H1 (cell line): ENCODE measurements at regions not wholly inside any gene's neighbourhood (a gene's known extent, or its start where the extent isn't known, plus 50 kb on each side); places are given as distances from the start of the nearest gene placed in this dataset.
A peak's percentile ranks its signal among the peaks of the same experiment; 100 is the strongest.

Source experiments
- CTCF ChIA-PET: fragments of 300-600 bp; sonication (Branson Sonifier 250); formaldehyde crosslinking; loops from one replicate; lab custom pipeline; 2021; ENCODE audit not compliant: partially characterized antibody; lab: Charles Lee
- POLR2A ChIA-PET: fragments of 300-600 bp; sonication (Branson Sonifier 250); formaldehyde crosslinking; loops from one replicate; lab custom pipeline; 2021; ENCODE audit warnings: inconsistent platforms; ENCODE audit not compliant: partially characterized antibody; lab: Charles Lee
- DNase-seq, 2 experiments: peaks; one replicate each; pipeline versions ENCODE4 v3.0.0 to v3.0.0-alpha.2; 2010 to 2022; ENCODE audit warnings: low spot score in 2 of 2, low read depth in 1 of 2, mixed read lengths in 1 of 2
- FAIRE-seq: peaks from 2 replicates; lab custom pipeline; 2011; peaks lifted over from hg19 to GRCh38; lab: Jason Lieb, UNC
- H2AFZ ChIP-seq: 2 replicates; pipeline ENCODE4 v1.8.1; 2012; ENCODE audit warnings: low read length, inconsistent platforms
- H2AK5ac ChIP-seq: 2 replicates; pipeline ENCODE4 v1.6.1; 2013; ENCODE audit warnings: low read depth, low read length
- H2BK120ac ChIP-seq: replicated peaks from 2 replicates; pipeline ENCODE3; 2013; ENCODE audit warnings: low read depth, low read length, inconsistent platforms
- H2BK12ac ChIP-seq: 2 replicates; pipeline ENCODE4 v1.6.1; 2013; ENCODE audit warnings: low read depth, low read length
- H2BK15ac ChIP-seq: 2 replicates; pipeline ENCODE4 v1.6.1; 2013; ENCODE audit warnings: low read length
- H2BK20ac ChIP-seq: 2 replicates; pipeline ENCODE4 v1.6.1; 2013; ENCODE audit warnings: low read length
- H2BK5ac ChIP-seq: 2 replicates; pipeline ENCODE4 v1.6.1; 2013; ENCODE audit warnings: low read depth, low read length
- H3K14ac ChIP-seq: 2 replicates; pipeline ENCODE4 v1.6.1; 2013; ENCODE audit warnings: inconsistent platforms; ENCODE audit not compliant: insufficient read length
- H3K18ac ChIP-seq: 2 replicates; pipeline ENCODE4 v1.6.1; 2013; ENCODE audit warnings: low read length; ENCODE audit errors: extremely low read depth
- H3K23ac ChIP-seq: 2 replicates; pipeline ENCODE4 v1.6.1; 2013; ENCODE audit warnings: inconsistent platforms; ENCODE audit not compliant: insufficient read length
- H3K23me2 ChIP-seq: 2 replicates; pipeline ENCODE4 v1.6.1; 2013; ENCODE audit warnings: low read depth, low read length
- H3K27ac ChIP-seq: 2 replicates; pipeline ENCODE4 v1.6.1; 2011; ENCODE audit warnings: low read depth, low read length, inconsistent platforms
- H3K27me3 ChIP-seq, 4 experiments: replicated peaks in 1 of 4; 1 replicate in 1 of 4; 2 replicates in 3 of 4; pipeline versions ENCODE4 v1.6.1 to v1.8.1; 2011 to 2013; ENCODE audit warnings: low read length in 3 of 4, mild to moderate bottlenecking in 3 of 4, inconsistent platforms in 2 of 4, mixed read lengths in 2 of 4, moderate library complexity in 1 of 4; ENCODE audit not compliant: control insufficient read depth in 3 of 4, insufficient read depth in 3 of 4; ENCODE audit errors: extremely low read depth in 1 of 4
- H3K36me3 ChIP-seq, 4 experiments: 2 replicates each; pipeline versions ENCODE4 v1.6.1 to v1.8.1; 2011 to 2013; ENCODE audit warnings: mild to moderate bottlenecking in 4 of 4, low read length in 3 of 4, moderate library complexity in 2 of 4, control low read depth in 1 of 4, inconsistent platforms in 1 of 4; ENCODE audit not compliant: insufficient read depth in 4 of 4, control insufficient read depth in 2 of 4
- H3K4ac ChIP-seq: replicated peaks from 2 replicates; pipeline ENCODE3; 2013; ENCODE audit warnings: low read length, low read depth, mixed read lengths, inconsistent platforms; ENCODE audit not compliant: insufficient read length
- H3K4me1 ChIP-seq, 4 experiments: replicated peaks in 1 of 4; 1 replicate in 1 of 4; 2 replicates in 3 of 4; pipeline versions ENCODE4 v1.6.1 to v1.8.1; 2011 to 2013; ENCODE audit warnings: low read length in 3 of 4, inconsistent platforms in 2 of 4, mixed read lengths in 1 of 4; ENCODE audit not compliant: insufficient read depth in 4 of 4, control insufficient read depth in 3 of 4
- H3K4me2 ChIP-seq, 2 experiments: 2 replicates each; pipeline versions ENCODE4 v1.6.1 to v1.8.1; 2011 to 2013; ENCODE audit warnings: low read depth in 2 of 2, low read length in 2 of 2, control low read depth in 1 of 2, inconsistent platforms in 1 of 2, mild to moderate bottlenecking in 1 of 2; ENCODE audit not compliant: insufficient read depth in 1 of 2
- H3K4me3 ChIP-seq, 4 experiments: fragments of 200-600, 300-600 bp in 1 of 4; sonication (generic), shearing (Covaris generic), sonication (Bioruptor Twin) in 1 of 4; 2 replicates each; pipeline versions ENCODE4 v1.5.1 to v1.8.1; 2011 to 2016; ENCODE audit warnings: low read length in 4 of 4, low read depth in 3 of 4, control low read depth in 2 of 4, inconsistent platforms in 2 of 4, mild to moderate bottlenecking in 2 of 4, mixed read lengths in 1 of 4, moderate library complexity in 1 of 4; ENCODE audit not compliant: insufficient read depth in 2 of 4; ENCODE audit errors: extremely low read depth in 1 of 4
- H3K56ac ChIP-seq: replicated peaks from 2 replicates; pipeline ENCODE3; 2013; ENCODE audit warnings: low read depth, mild to moderate bottlenecking, mixed read lengths, low read length, inconsistent platforms; ENCODE audit not compliant: insufficient read length
- H3K79me1 ChIP-seq: 2 replicates; pipeline ENCODE4 v1.6.1; 2013; ENCODE audit warnings: low read depth, low read length, control low read depth
- H3K79me2 ChIP-seq, 2 experiments: 2 replicates each; pipeline versions ENCODE4 v1.6.1 to v1.8.1; 2012 to 2013; ENCODE audit warnings: low read length in 2 of 2, mild to moderate bottlenecking in 2 of 2, inconsistent platforms in 1 of 2; ENCODE audit not compliant: insufficient read depth in 2 of 2, control insufficient read depth in 1 of 2
- H3K9ac ChIP-seq, 4 experiments: replicated peaks in 1 of 4; 1 replicate in 1 of 4; 2 replicates in 3 of 4; pipeline versions ENCODE4 v1.6.1 to v1.8.1; 2011 to 2013; ENCODE audit warnings: low read depth in 3 of 4, low read length in 3 of 4, control low read depth in 2 of 4, mild to moderate bottlenecking in 2 of 4, moderate library complexity in 2 of 4, inconsistent platforms in 1 of 4; ENCODE audit errors: extremely low read depth in 1 of 4
- H3K9me3 ChIP-seq, 2 experiments: 2 replicates each; pipeline versions ENCODE4 v1.6.1 to v1.8.1; 2012 to 2013; ENCODE audit warnings: mild to moderate bottlenecking in 2 of 2, moderate library complexity in 2 of 2, control low read depth in 1 of 2, inconsistent platforms in 1 of 2, low read depth in 1 of 2, low read length in 1 of 2, mixed read lengths in 1 of 2; ENCODE audit not compliant: insufficient read depth in 2 of 2
- H4K20me1 ChIP-seq, 2 experiments: replicated peaks in 1 of 2; 2 replicates each; pipeline versions ENCODE3 to v1.8.1; 2011 to 2013; ENCODE audit warnings: inconsistent platforms in 2 of 2, low read length in 2 of 2, mild to moderate bottlenecking in 1 of 2; ENCODE audit not compliant: insufficient read depth in 2 of 2, control insufficient read depth in 1 of 2
- H4K5ac ChIP-seq: 2 replicates; pipeline ENCODE4 v1.6.1; 2013; ENCODE audit warnings: low read length, low read depth, mixed read lengths, inconsistent platforms; ENCODE audit not compliant: insufficient read length
- H4K8ac ChIP-seq: 2 replicates; pipeline ENCODE4 v1.8.0; 2013; ENCODE audit warnings: mild to moderate bottlenecking, moderate library complexity, low read length, inconsistent platforms; ENCODE audit not compliant: insufficient read depth; ENCODE audit errors: extremely low read depth
- H4K91ac ChIP-seq: replicated peaks from 2 replicates; pipeline ENCODE3; 2013; ENCODE audit warnings: low read length, mixed read lengths, inconsistent platforms; ENCODE audit not compliant: insufficient read length
- RAD21 ChIP-seq, 2 experiments: IDR thresholded peaks in 1 of 2; conservative IDR thresholded peaks in 1 of 2; 2 replicates each; pipeline ENCODE4 v1.6.1; 2011; ENCODE audit warnings: low read depth in 2 of 2, low read length in 2 of 2, improper control_type of control experiment in 1 of 2, inconsistent platforms in 1 of 2, mild to moderate bottlenecking in 1 of 2, moderate library complexity in 1 of 2
- ZNF274 ChIP-seq: IDR thresholded peaks from 2 replicates; pipeline ENCODE4 v1.7.0; 2012; ENCODE audit warnings: low read length, borderline replicate concordance; ENCODE audit errors: extremely low read depth
- WGBS, 2 experiments: shearing (Covaris generic) in 1 of 2; methylation state at CpG; one replicate each; pipeline versions ENCODE4 v1.1.6 to v1.1.7; 2013 to 2015; ENCODE audit warnings: low lambda C conversion rate in 2 of 2, mixed read lengths in 2 of 2, inconsistent platforms in 1 of 2, low coverage in 1 of 2, missing lambda C conversion rate in 1 of 2; ENCODE audit not compliant: insufficient replicate concordance in 2 of 2, insufficient coverage in 1 of 2, insufficient read length in 1 of 2; ENCODE audit errors: extremely low coverage in 1 of 2, missing lambda C conversion rate in 1 of 2; 5-methylcytosine and 5-hydroxymethylcytosine counted together

DNA sequence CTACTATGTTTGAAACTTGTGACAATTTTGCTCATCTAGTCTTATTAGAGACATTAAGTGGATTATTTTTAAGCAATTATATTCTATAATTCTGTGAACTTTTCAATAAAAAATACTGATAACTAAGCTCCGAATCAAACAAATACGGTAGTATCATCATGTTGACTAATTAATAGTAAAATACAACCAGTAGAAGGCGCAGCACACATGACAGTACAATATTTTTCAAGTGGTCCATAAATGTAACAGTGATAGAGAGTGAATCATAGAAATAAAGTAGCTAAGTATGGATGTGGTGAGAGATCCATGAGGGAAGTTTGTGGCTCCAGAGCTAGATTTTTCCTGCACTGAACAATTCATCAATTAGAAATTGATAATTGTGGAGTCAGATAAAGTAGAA, 666.2 kb downstream of the KCTD8 start:
- no peaks in the 10 kb centered on the region for H3K27me3 ChIP-seq
- H2BK120ac ChIP-seq: no peak overlapping the region
- no peak overlapping the region for H3K4me3 ChIP-seq
- no peak overlapping the region for H4K8ac ChIP-seq
- H2BK5ac ChIP-seq: no peak overlapping the region
- no peak overlapping the region for H3K27ac ChIP-seq
- H2BK12ac ChIP-seq: no peak overlapping the region
- ChIA-PET CTCF (no interaction called here), POLR2A (no interaction called here)
- H2AFZ ChIP-seq: no peak overlapping the region
- H3K23ac ChIP-seq: no peak overlapping the region
- no peak overlapping the region for H3K14ac ChIP-seq
- H3K79me1 ChIP-seq: no peaks in the 10 kb centered on the region
- H3K23me2 ChIP-seq: no peaks in the 10 kb centered on the region
- no peak overlapping the region for H2AK5ac ChIP-seq
- H3K4me2 ChIP-seq: no peak overlapping the region
- H3K9me3 ChIP-seq: no peaks in the 10 kb centered on the region
- H3K9ac ChIP-seq: no peak overlapping the region
- no peak overlapping the region for H3K56ac ChIP-seq
- H3K79me2 ChIP-seq: no peaks in the 10 kb centered on the region
- no peak overlapping the region for H2BK20ac ChIP-seq
- FAIRE-seq (no peak), DNase-seq (no peak)
- no peak overlapping the region for H2BK15ac ChIP-seq
- 89% methylated on average over 3 of the region's 3 CpGs; no CpG with 5 or more reads in 1 of the 2 experiments for WGBS, 2 experiments
- no peak overlapping the region for H3K18ac ChIP-seq
- H4K91ac ChIP-seq: no peak overlapping the region
- TF ChIP-seq RAD21 (IDR thresholded peaks at IDR 0.05 in 1 of 2, conservative IDR thresholded peaks at IDR 0.05 in 1 of 2; ENCODE audit: low read depth in 2 of 2, low read length in 2 of 2): 0 out of 4 replicates have a peak, but pooled peaks of 1 of the 2 experiments have one; percentile 4
- TF ChIP-seq ZNF274: no peak
- no peak overlapping the region for H3K4ac ChIP-seq
- 0 out of 7 replicates have a peak, but pooled peaks cover 0 to 3% (median 0%) of the 10 kb centered on the region in 4 experiments for H3K4me1 ChIP-seq
- no peaks in the 10 kb centered on the region for H3K36me3 ChIP-seq
- no peak overlapping the region for H4K5ac ChIP-seq
- H4K20me1 ChIP-seq: no peaks in the 10 kb centered on the region
